Activated CD8-positive, alpha-beta memory T cell treated with anti-CD3 and anti-CD28 coated beads, Interleukin-2, amount 50 U/mL, for 24 hours (primary cell): ENCODE measurements at regions not wholly inside any gene's neighbourhood (a gene's known extent, or its start where the extent isn't known, plus 50 kb on each side); places are given as distances from the start of the nearest gene placed in this dataset.

ENCODE experiments used
- DNase-seq: peaks from one replicate; pipeline ENCODE4 v3.0.0-alpha.2; 2020; ENCODE audit errors: extremely low read depth

- no peak for DNase-seq
These were observed 147.1 kb upstream of the NCAM1 start for GRCh38 chr11:112814168-112814567.

DNA sequence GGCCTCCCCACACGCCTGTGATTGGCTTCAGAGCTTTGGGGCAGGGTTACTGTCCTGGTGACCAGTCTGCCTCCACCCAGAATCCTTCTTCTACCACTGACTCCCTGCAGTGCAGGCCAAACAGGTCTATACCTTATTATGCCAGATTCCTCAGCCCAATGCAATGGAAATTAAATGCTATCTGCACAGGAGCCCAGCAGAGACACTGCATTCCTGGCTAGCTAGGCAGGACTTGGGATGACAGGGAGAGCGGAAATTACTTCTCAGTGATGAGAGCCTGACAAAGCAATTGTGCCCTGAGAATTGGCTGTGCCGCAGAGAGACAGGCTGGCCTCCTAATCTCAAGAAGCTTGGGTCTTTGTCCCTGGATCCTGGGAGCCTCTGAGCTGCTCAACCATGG lies 143.8 kb upstream of the NCAM1 start:
- DNase-seq, result no peak

DNA sequence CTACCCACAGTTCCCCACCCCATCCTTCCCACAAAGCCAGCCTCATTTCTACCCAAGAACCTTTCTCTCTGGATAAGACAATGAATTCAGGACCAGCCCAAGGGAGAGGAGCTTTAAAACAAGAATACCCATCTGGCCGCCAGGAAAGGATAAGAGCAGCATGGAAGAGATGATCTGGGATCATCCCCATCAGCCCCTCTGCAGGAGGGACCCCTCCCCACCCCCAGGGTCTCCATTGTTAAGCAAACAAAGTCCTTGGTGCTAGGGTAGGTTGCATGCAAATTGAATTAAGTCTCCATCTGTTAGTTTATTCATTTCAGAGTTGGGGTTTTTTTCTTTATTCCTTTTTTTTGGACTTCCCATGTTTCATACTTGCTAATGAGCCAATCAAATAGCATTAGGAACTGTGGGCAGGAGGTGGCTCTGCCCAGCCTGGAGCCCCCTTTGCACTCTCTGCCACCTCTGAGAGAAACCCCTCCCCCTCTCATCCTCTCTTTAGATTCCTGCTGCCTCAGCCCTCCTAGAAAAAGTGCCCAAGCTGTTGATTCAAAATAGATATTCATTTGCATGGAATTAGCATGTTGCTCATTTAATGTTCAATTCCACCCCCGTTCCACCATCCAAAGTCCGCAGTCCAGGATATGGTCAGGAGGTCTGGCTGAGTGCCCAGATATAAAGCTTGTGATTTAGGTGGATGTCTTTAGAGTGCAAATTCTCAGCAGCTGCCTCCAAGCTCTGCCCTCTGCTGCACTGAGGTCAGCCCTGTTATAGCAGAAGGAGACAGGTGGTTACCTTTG lies 138.5 kb upstream of the NCAM1 start:
- DNase-seq, result no peak

GRCh38 chr11:112826026-112826425 lies 135.2 kb upstream of the NCAM1 start:
- no peak for DNase-seq

DNA sequence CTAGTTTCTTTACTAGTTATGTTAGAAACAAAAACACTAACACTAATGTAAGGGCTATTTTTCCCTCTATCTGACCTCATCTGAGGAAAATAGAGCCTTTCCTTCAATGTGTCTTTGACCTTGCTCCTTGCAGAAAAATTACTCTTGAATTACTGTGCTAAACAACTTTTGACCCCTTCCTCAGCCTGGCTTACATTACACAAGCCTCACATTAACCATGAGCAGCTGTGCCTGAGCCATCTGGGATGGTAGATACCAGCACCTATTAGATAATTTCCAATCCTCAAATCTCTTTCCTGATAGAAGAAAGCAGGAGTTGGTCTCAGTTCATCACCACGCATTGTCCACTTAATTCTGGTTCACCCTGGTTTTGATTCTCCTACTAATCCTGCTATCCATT lies 134.4 kb upstream of the NCAM1 start:
- DNase-seq, result no peak

- DNase-seq, result no peak
These were observed 132.8 kb upstream of the NCAM1 start for GRCh38 chr11:112828421-112828820.

- DNase-seq, result no peak
These were observed 131.1 kb upstream of the NCAM1 start for GRCh38 chr11:112829971-112830654.

GRCh38 chr11:112831041-112831440 lies 130.2 kb upstream of the NCAM1 start:
- no peak for DNase-seq

GRCh38 chr11:112831969-112832766 lies 129.1 kb upstream of the NCAM1 start:
- no peak for DNase-seq

- no peak for DNase-seq
These were observed 126.9 kb upstream of the NCAM1 start for GRCh38 chr11:112834277-112834755.

DNA sequence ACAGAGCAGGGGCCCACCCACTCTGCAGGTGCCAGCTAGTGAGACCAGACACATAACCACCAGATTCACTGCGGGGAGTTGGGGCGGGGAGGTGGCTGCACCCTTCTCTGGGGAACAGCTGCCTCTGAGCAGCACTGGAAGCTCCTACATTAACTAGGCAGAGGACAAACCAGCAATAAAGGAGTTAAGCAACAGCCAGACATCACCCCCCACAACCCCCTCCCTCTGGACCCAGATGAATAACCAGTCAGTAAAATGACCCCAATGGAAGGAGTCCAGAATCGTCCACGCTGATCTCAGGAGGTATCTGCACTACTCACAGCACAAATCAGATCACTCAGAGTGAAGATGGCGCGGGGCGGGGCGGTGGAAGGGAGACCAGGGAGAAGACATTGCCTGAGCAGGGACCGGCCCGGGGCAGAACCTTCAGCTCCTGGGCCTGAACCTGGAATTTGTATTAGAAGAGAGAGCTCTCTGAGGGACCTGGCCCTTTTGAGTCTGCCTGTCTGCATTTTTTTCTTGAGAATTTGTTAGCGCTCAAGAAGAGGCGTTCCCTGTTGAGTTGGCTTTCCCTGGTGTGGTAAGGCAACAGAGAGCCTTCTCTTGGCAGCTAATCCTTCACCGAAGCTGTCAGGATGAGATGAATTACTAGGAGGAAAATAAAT lies 125.5 kb upstream of the NCAM1 start:
- DNase-seq, result no peak

DNA sequence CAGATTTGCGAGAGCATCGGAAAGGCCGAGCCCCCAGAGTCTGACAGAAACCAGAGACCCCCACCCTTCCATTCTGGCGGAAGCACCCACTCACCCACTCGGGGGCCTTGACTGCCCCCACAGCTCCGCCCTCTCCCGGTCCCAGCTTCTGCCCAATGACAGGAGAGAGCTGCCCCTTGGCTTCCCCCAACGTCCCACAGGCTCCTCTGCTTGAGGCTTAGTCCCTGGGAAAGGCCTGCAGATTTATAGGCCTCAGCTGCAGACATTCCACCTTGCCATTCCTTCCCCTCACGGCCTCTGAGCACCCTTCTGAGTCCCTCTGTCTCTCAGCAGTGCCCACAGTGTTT lies 125.0 kb upstream of the NCAM1 start:
- no peak for DNase-seq

GRCh38 chr11:112837162-112837826 lies 123.9 kb upstream of the NCAM1 start:
- DNase-seq, result no peak

DNA sequence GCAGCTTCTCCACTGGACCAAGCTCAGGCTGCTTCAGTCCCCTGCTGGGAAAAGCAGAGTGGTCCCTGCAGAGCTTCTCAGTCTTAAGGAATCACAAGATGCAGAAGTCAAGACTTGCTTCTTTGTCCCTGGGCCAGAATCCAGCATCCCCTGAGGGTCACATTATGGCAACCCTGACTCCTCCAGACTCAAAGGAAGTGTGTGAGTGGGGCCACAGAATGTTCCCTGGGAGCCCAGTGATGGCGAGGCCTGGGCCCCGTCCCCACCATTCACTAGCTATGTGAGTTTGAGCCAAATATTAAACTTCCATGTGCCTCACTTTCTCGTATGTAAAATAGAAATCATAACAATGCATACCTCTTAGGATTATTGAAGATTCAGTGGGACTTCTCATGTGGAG lies 122.2 kb upstream of the NCAM1 start:
- no peak for DNase-seq

- DNase-seq, result no peak
These were observed 119.5 kb upstream of the NCAM1 start for GRCh38 chr11:112841729-112842128.

- no peak for DNase-seq
These were observed 119.1 kb upstream of the NCAM1 start for GRCh38 chr11:112842151-112842550.

DNA sequence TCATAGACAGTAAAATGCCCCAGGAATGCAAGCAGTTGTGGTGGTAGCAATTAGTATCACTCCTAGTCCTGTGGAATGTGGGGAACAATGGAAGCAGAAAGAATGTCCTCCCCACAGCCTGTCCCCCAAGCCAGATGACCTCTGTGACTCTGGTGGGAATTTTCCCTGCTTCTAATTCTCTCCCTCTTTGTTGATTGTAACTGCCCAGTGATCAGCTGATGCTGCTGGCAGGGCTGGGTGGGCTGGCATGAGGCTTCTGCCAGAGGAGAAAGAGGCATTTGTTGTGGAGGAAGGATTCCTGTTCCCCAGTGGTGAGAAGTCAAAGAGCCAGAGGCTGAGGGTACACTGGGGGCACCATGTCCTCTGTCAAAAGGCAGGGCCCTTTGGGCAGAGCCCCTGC lies 116.7 kb upstream of the NCAM1 start:
- no peak for DNase-seq

GRCh38 chr11:112847568-112847967 lies 113.7 kb upstream of the NCAM1 start:
- no peak for DNase-seq

GRCh38 chr11:112852143-112852866 lies 108.9 kb upstream of the NCAM1 start:
- DNase-seq, result no peak

DNA sequence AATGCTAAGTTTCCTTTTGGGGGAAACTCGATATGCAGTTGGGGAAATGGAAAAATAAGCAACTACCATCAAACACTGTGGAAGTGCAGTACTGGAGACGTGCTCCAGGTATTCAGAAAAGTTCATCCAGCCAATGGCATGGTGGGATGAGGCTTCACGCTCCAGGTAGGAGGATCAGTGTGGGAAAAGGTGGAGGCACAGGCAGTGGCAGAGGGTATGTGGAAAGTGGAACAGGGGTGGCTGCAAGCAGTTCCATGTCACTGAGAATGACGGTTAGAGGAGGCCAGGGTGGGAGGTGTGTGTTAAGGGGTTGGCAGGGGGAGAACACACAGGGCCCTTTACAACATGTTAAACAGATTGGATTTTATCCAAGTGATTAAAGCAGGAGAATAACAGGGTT lies 105.1 kb upstream of the NCAM1 start:
- no peak for DNase-seq

GRCh38 chr11:112856591-112856990 lies 104.6 kb upstream of the NCAM1 start:
- DNase-seq, result no peak
